Loucy (cell line): ENCODE measurements at regions not wholly inside any gene's neighbourhood (a gene's known extent, or its start where the extent isn't known, plus 50 kb on each side); places are given as distances from the start of the nearest gene placed in this dataset.

ENCODE experiments used
- H2AFZ ChIP-seq: fragments of 200-600 bp; sonication (generic); 2 replicates; pipeline ENCODE4 v1.6.0; 2016; ENCODE audit warnings: antibody characterized with exemption, mild to moderate bottlenecking, low read length, moderate library complexity
- H3F3A ChIP-seq: fragments of 200-600 bp; 2 replicates; pipeline ENCODE4 v1.6.0; 2016; ENCODE audit warnings: antibody characterized with exemption, low read depth, mild to moderate bottlenecking
- H3K27me3 ChIP-seq: fragments of 200-600 bp; sonication (generic); 2 replicates; pipeline ENCODE4 v1.6.1; 2014; ENCODE audit warnings: low read length, mild to moderate bottlenecking; ENCODE audit not compliant: insufficient read depth, poor library complexity, severe bottlenecking
- H3K36me3 ChIP-seq: fragments of 200-600 bp; sonication (generic); 2 replicates; pipeline ENCODE4 v1.6.1; 2016; ENCODE audit warnings: low read length; ENCODE audit not compliant: insufficient read depth
- H3K4me1 ChIP-seq: fragments of 200-600 bp; sonication (generic); 2 replicates; pipeline ENCODE4 v1.5.1; 2014; ENCODE audit warnings: low read length, mild to moderate bottlenecking; ENCODE audit not compliant: insufficient read depth, poor library complexity, severe bottlenecking
- H3K4me2 ChIP-seq: fragments of 200-600 bp; sonication (generic); 2 replicates; pipeline ENCODE4 v1.6.0; 2014; ENCODE audit warnings: antibody characterized with exemption, low read length, low read depth, mild to moderate bottlenecking; ENCODE audit not compliant: poor library complexity, severe bottlenecking
- H3K4me3 ChIP-seq: fragments of 200-600 bp; sonication (generic); 2 replicates; pipeline ENCODE4 v1.5.1; 2014; ENCODE audit warnings: low read length, mild to moderate bottlenecking, mixed read lengths; ENCODE audit not compliant: poor library complexity, severe bottlenecking
- H3K79me2 ChIP-seq: fragments of 200-600 bp; sonication (generic); 2 replicates; pipeline ENCODE4 v1.6.1; 2014; ENCODE audit warnings: low read length; ENCODE audit not compliant: insufficient read depth
- H3K9ac ChIP-seq: fragments of 200-600 bp; sonication (generic); 2 replicates; pipeline ENCODE4 v1.6.0; 2014; ENCODE audit warnings: mild to moderate bottlenecking, low read depth, low read length, moderate library complexity; ENCODE audit not compliant: poor library complexity, severe bottlenecking
- H3K9me2 ChIP-seq: fragments of 200-600 bp; sonication (generic); replicated peaks from 2 replicates; pipeline ENCODE4 v1.6.1; 2016; ENCODE audit warnings: low read depth, low read length, mixed read lengths
- H3K9me3 ChIP-seq: fragments of 200-600 bp; sonication (generic); 2 replicates; pipeline ENCODE4 v1.6.1; 2014; ENCODE audit warnings: mild to moderate bottlenecking, antibody characterized with exemption, low read length, low read depth; ENCODE audit not compliant: insufficient read depth
- H4K20me1 ChIP-seq: fragments of 200-600 bp; sonication (generic); 2 replicates; pipeline ENCODE4 v1.6.0; 2014; ENCODE audit warnings: antibody characterized with exemption, low read length, mild to moderate bottlenecking; ENCODE audit not compliant: insufficient read depth, poor library complexity, severe bottlenecking
- CTCF ChIP-seq: fragments of 200-600 bp; sonication (generic); conservative IDR thresholded peaks from 2 replicates; pipeline ENCODE4 v1.5.1; 2014; ENCODE audit warnings: mild to moderate bottlenecking, antibody characterized with exemption, low read length
- EZH2phosphoT487 ChIP-seq: fragments of 200-600 bp; IDR thresholded peaks from 2 replicates; pipeline ENCODE4 v1.6.1; 2018; ENCODE audit warnings: antibody characterized with exemption, mild to moderate bottlenecking, moderate library complexity, borderline replicate concordance

GRCh38 chr20:51076786-51077685 is 54.1 kb upstream of the KCNG1 start:
- TF ChIP-seq CTCF = no peak
- TF ChIP-seq EZH2phosphoT487 = no peak
- H3K27me3 ChIP-seq = no peaks in the 10 kb centered on the region

GRCh38 chr20:51074062-51074461 is 51.2 kb upstream of the KCNG1 start:
- no peaks in the 10 kb centered on the region for H3K27me3 ChIP-seq
- no peaks in the 10 kb centered on the region for H3K9me3 ChIP-seq
- no peak overlapping the region for H3K4me3 ChIP-seq
- no peak overlapping the region for H3K4me2 ChIP-seq
- H3K9ac ChIP-seq = no peak overlapping the region
- H3K9me2 ChIP-seq = no peaks in the 10 kb centered on the region
- no peaks in the 10 kb centered on the region for H3K36me3 ChIP-seq
- H3K4me1 ChIP-seq = no peaks in the 10 kb centered on the region
- H3F3A ChIP-seq = no peaks in the 10 kb centered on the region
- H2AFZ ChIP-seq = no peak overlapping the region
- no peaks in the 10 kb centered on the region for H4K20me1 ChIP-seq
- TF ChIP-seq EZH2phosphoT487 (no peak), CTCF (no peak)
- H3K79me2 ChIP-seq = no peaks in the 10 kb centered on the region

More at GRCh38 chr20:51076786-51077685, 54.1 kb upstream of the KCNG1 start:
- Histone ChIP-seq H3K4me1 (no peaks in the 10 kb centered on the region), H3K4me3 (no peak overlapping the region), H3K36me3 (no peaks in the 10 kb centered on the region), H4K20me1 (no peaks in the 10 kb centered on the region), H3F3A (no peaks in the 10 kb centered on the region), H3K4me2 (no peak overlapping the region), H3K9ac (no peak overlapping the region), H2AFZ (no peak overlapping the region), H3K9me3 (no peaks in the 10 kb centered on the region), H3K79me2 (no peaks in the 10 kb centered on the region), H3K9me2 (no peaks in the 10 kb centered on the region)
